Testis (tissue), 2 donors: ENCODE measurements at regions not wholly inside any gene's neighbourhood (a gene's known extent, or its start where the extent isn't known, plus 50 kb on each side); places are given as distances from the start of the nearest gene placed in this dataset.

ENCODE experiments used
- DNase-seq: peaks from one replicate; pipeline ENCODE4 v3.0.0-alpha.2; 2019
- H3K27ac ChIP-seq, 2 donors: fragments of 200-600 bp; sonication (generic); one replicate each; pipeline ENCODE4 v1.5.1; 2019
- H3K27me3 ChIP-seq: fragments of 200-600 bp; sonication (generic); one replicate; pipeline ENCODE4 v1.5.1; 2019
- H3K36me3 ChIP-seq: fragments of 200-600 bp; sonication (generic); one replicate; pipeline ENCODE4 v1.5.1; 2017; ENCODE audit warnings: low read depth; ENCODE audit errors: missing control alignments
- H3K4me1 ChIP-seq: fragments of 200-600 bp; sonication (generic); one replicate; pipeline ENCODE4 v1.5.1; 2019
- H3K4me3 ChIP-seq, 2 donors: fragments of 200-600 bp; sonication (generic); one replicate each; pipeline ENCODE4 v1.5.1; 2017 to 2019
- H3K9me3 ChIP-seq: fragments of 200-600 bp; sonication (generic); one replicate; pipeline ENCODE4 v1.5.1; 2017
- POLR2A ChIP-seq: fragments of 450-650 bp; IDR thresholded peaks from one replicate; pipeline ENCODE4 v1.6.1; 2017; ENCODE audit warnings: antibody characterized with exemption, mild to moderate bottlenecking, moderate library complexity
- WGBS, 2 donors: methylation state at CpG; one replicate each; pipeline ENCODE4 v1.1.5; 2018; 5-methylcytosine and 5-hydroxymethylcytosine counted together
- intact Hi-C: fragments of 100-400 bp; cut with DNase I; formaldehyde crosslinking; loops from one replicate; pipeline ENCODE4 v1.15.1; 2023; ENCODE audit warnings: low total_unique reads
- TF ChIP-seq, protein P1 (sequence below), 3 experiments: fragments of 450-650 bp in 2 of 3; fragments of 200-600 bp in 1 of 3; sonication (generic) in 1 of 3; IDR thresholded peaks; one replicate each; pipeline ENCODE4 v1.5.1; 2016 to 2019; ENCODE audit warnings: antibody characterized with exemption in 3 of 3, mild to moderate bottlenecking in 2 of 3, moderate library complexity in 1 of 3

DNA sequence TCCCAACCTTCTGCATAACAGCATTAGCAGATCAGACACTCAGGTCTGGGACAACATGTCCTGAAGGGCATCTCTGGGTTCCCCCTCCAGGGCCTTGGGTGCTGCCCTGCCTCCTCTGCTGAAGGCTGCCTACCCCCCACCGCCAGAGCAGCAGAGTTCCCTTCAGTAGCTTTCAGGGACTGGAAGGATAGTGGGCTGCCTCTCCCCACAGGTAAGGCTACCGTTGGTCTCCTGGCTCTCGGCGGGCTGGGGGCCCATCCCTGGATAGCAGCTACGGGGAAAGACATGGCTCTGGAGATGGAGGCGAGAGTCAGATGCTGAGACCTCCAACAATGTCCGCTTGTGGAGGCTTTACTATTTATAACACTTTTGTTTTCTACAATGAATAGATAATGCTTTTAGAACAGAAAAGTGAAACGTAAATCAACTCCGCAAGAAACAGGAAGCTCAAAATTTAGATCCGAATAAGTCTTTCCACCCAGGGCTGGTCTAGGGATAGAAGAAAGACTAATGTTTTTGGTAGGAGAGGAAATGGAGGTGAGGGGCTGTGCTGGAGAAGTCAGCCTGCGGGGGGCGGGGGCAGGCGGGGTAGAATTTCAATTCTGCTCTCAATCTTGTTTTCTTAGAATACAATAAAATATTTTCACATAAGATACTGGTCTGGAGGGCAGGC lies 58.4 kb downstream of the ARL4C start:
- DNase-seq = no peak
- H3K4me1 ChIP-seq = no peaks in the 10 kb centered on the region
- H3K36me3 ChIP-seq = no peaks in the 10 kb centered on the region
- TF ChIP-seq POLR2A = no peak
- TF ChIP-seq, protein P1, sequence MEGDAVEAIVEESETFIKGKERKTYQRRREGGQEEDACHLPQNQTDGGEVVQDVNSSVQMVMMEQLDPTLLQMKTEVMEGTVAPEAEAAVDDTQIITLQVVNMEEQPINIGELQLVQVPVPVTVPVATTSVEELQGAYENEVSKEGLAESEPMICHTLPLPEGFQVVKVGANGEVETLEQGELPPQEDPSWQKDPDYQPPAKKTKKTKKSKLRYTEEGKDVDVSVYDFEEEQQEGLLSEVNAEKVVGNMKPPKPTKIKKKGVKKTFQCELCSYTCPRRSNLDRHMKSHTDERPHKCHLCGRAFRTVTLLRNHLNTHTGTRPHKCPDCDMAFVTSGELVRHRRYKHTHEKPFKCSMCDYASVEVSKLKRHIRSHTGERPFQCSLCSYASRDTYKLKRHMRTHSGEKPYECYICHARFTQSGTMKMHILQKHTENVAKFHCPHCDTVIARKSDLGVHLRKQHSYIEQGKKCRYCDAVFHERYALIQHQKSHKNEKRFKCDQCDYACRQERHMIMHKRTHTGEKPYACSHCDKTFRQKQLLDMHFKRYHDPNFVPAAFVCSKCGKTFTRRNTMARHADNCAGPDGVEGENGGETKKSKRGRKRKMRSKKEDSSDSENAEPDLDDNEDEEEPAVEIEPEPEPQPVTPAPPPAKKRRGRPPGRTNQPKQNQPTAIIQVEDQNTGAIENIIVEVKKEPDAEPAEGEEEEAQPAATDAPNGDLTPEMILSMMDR (IDR thresholded peaks at IDR 0.05) = no peak
- H3K4me3 ChIP-seq = no peak overlapping the region
- H3K27ac ChIP-seq = no peak overlapping the region
- no peaks in the 10 kb centered on the region for H3K9me3 ChIP-seq
- intact Hi-C loops = no loop called here
- 70 to 76% methylated on average over 12 to 13 of the region's 13 CpGs for WGBS, 2 donors
- no peaks in the 10 kb centered on the region for H3K27me3 ChIP-seq

DNA sequence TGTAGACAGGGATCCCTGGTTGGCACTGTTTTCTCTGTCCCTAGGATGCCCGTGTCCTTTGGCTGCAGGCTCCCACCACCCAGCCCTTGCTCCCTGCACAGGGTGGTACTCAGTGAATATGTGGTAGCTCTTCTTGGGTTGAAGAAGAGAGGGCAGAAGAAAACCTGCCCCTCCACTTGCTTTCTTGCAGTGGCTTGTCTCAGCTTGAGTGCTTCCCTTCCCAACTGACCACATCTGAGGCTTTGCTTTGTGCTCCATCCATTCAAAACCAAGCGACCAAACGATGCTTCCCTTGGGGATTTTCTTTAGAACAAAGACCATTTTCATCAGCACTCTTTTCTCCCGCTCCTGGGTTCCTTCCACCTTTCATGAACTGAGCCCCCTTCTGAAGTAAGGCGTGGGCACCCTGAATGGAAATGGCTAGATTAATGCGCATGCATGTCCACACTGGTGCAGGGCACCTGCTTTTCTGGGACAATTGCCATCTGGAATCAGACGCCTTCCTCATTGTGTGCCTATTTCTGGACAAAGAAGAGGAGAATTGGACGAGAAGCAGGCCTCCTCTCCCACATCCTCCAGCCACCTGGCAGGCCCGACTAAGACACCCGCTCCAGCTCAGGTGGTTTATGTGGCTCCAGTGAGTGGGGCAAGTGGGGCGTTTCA lies 59.1 kb downstream of the ARL4C start:
- intact Hi-C loops = no loop called here
- no peaks in the 10 kb centered on the region for H3K36me3 ChIP-seq
- H3K27me3 ChIP-seq = no peaks in the 10 kb centered on the region
- DNase-seq = no peak
- H3K9me3 ChIP-seq = no peaks in the 10 kb centered on the region
- no peak overlapping the region for H3K4me3 ChIP-seq
- H3K4me1 ChIP-seq = no peaks in the 10 kb centered on the region
- TF ChIP-seq, protein P1 (IDR thresholded peaks at IDR 0.05) = no peak
- TF ChIP-seq POLR2A = no peak
- H3K27ac ChIP-seq = no peak overlapping the region
- 82 to 84% methylated on average over 7 to 11 of the region's 11 CpGs for WGBS, 2 donors

- Histone ChIP-seq H3K4me1 (no peaks in the 10 kb centered on the region), H3K27me3 (no peaks in the 10 kb centered on the region), H3K4me3 (no peak overlapping the region), H3K9me3 (no peaks in the 10 kb centered on the region), H3K27ac (no peak overlapping the region), H3K36me3 (no peaks in the 10 kb centered on the region)
- TF ChIP-seq, protein P1 (IDR thresholded peaks at IDR 0.05) = no peak
- no peak for TF ChIP-seq POLR2A
- intact Hi-C loops = no loop called here
- WGBS, 2 donors = 82 to 100% methylated on average over 1 to 6 of the region's 6 CpGs
- no peak for DNase-seq
Observed at GRCh38 chr2:234436482-234436837, 60.4 kb downstream of the ARL4C start.

GRCh38 chr2:234435836-234436481 lies 60.9 kb downstream of the ARL4C start:
- no peak overlapping the region for H3K27ac ChIP-seq

More at GRCh38 chr2:234435836-234436481, 60.9 kb downstream of the ARL4C start:
- Histone ChIP-seq H3K36me3 (no peaks in the 10 kb centered on the region), H3K4me3 (no peak overlapping the region), H3K9me3 (no peaks in the 10 kb centered on the region), H3K27me3 (no peaks in the 10 kb centered on the region), H3K4me1 (no peaks in the 10 kb centered on the region)
- TF ChIP-seq, protein P1 (IDR thresholded peaks at IDR 0.05) = no peak
- TF ChIP-seq POLR2A = no peak
- DNase-seq = no peak
- intact Hi-C loops = no loop called here
- 61 to 77% methylated on average over 7 of the region's 7 CpGs for WGBS, 2 donors
